Stimulated activated naive CD8-positive, alpha-beta T cell treated with anti-CD3 and anti-CD28 coated beads, Interleukin-15, amount 100 ng/mL, for 72 hours (primary cell): ENCODE measurements at regions not wholly inside any gene's neighbourhood (a gene's known extent, or its start where the extent isn't known, plus 50 kb on each side); places are given as distances from the start of the nearest gene placed in this dataset.

Source experiments
- ATAC-seq: fragments of 150-1000 bp; cut with Tn5 transposase; 2 replicates; pipeline ENCODE4 v1.10.0; 2021; ENCODE audit warnings: mild to moderate bottlenecking, moderate library complexity
- DNase-seq, 2 donors: peaks; one replicate each; pipeline ENCODE4 v3.0.0; 2021 to 2022
- H3K27ac Mint-ChIP-seq, 2 donors: one replicate each; pipeline ENCODE4 v1.8.0; 2022; ENCODE audit warnings: mild to moderate bottlenecking in 2 of 2, mixed read lengths in 2 of 2, moderate library complexity in 2 of 2
- H3K27me3 Mint-ChIP-seq: one replicate; pipeline ENCODE4 v1.8.0; 2022; ENCODE audit warnings: mixed read lengths
- H3K4me1 Mint-ChIP-seq: one replicate; pipeline ENCODE4 v1.8.0; 2022; ENCODE audit warnings: mild to moderate bottlenecking, mixed read lengths
- H3K4me3 Mint-ChIP-seq, 2 donors: one replicate each; pipeline ENCODE4 v1.8.0; 2022; ENCODE audit warnings: mild to moderate bottlenecking in 2 of 2, mixed read lengths in 2 of 2, moderate library complexity in 1 of 2
- H3K9me3 Mint-ChIP-seq, 2 donors: one replicate each; pipeline ENCODE4 v1.8.0; 2022; ENCODE audit warnings: mixed read lengths in 2 of 2

DNA sequence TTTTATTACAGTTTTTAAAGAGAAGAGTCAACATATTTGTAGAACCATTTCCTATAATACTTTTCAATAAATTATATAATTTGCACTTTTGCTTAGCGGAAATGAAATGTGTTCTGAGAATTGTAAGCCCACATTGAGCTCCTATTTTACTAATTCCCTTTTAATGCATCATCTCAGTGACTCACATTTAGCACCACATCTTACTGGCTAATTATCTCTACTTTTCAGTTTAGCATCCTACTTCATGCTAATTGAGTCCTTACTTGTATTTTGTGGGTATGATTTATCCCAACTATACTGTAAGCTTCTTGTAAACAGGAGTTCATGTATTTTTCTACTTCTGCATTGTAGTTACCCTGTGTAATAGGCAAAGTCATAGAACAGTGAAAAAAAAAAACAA, 67.5 kb downstream of the TMX1 start:
- DNase-seq (no peak), ATAC-seq (no peak)
- no peaks in the 10 kb centered on the region for H3K9me3 Mint-ChIP-seq
- peaks cover 11% of the 10 kb centered on the region for H3K4me1 Mint-ChIP-seq
- peaks cover 16% of the 10 kb centered on the region for H3K27me3 Mint-ChIP-seq
- no peak overlapping the region for H3K4me3 Mint-ChIP-seq
- no peak overlapping the region for H3K27ac Mint-ChIP-seq

DNA sequence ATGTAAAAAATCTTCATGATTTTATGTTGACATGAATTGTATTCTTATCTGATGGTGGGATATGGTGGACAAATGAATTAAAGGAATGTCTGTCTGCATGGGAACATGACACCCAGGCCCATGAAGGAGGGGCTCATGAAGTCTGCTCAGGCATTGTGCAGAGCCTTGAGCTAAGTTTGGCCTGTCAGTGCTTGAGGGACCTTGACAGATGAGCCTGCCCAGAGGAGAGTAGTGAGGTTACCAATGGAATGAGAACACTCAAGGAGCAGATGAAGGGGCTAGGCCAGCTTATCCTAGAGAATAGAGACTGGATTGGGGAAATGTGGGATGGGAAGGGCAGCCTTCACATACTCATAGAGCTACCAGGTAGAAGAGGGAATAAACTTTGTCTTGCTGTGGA, 68.8 kb downstream of the TMX1 start:
- no peak overlapping the region for H3K27ac Mint-ChIP-seq
- H3K9me3 Mint-ChIP-seq: no peaks in the 10 kb centered on the region
- peaks cover 11% of the 10 kb centered on the region for H3K4me1 Mint-ChIP-seq
- no peak overlapping the region for H3K4me3 Mint-ChIP-seq
- H3K27me3 Mint-ChIP-seq: peaks cover 16% of the 10 kb centered on the region
- DNase-seq: no peak
- ATAC-seq: no peak

DNA sequence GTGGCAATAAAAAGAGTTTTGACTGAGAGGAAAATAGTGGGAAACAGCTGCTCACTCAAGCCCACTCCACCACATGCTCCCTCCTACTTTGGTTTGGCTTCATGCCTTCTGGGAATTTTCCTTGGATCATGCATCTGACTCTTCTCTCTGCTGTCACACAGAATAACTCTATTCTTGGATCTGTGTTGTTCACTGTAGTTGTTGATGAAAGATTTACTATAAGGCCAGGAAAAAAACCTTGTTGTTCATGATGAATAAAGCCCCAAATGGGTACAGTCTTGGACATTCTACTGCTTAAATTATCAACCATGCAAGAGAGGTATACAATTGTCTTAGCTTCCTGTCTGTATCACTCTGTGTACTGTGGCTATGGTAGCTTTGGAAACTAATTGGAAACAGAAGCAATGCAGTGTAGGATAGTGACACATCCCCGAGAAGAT, 70.5 kb downstream of the TMX1 start:
- DNase-seq (no peak), ATAC-seq (no peak)
- no peaks in the 10 kb centered on the region for H3K4me1 Mint-ChIP-seq
- no peak overlapping the region for H3K4me3 Mint-ChIP-seq
- H3K27me3 Mint-ChIP-seq: peaks cover 16% of the 10 kb centered on the region
- no peaks in the 10 kb centered on the region for H3K9me3 Mint-ChIP-seq
- H3K27ac Mint-ChIP-seq: no peak overlapping the region

DNA sequence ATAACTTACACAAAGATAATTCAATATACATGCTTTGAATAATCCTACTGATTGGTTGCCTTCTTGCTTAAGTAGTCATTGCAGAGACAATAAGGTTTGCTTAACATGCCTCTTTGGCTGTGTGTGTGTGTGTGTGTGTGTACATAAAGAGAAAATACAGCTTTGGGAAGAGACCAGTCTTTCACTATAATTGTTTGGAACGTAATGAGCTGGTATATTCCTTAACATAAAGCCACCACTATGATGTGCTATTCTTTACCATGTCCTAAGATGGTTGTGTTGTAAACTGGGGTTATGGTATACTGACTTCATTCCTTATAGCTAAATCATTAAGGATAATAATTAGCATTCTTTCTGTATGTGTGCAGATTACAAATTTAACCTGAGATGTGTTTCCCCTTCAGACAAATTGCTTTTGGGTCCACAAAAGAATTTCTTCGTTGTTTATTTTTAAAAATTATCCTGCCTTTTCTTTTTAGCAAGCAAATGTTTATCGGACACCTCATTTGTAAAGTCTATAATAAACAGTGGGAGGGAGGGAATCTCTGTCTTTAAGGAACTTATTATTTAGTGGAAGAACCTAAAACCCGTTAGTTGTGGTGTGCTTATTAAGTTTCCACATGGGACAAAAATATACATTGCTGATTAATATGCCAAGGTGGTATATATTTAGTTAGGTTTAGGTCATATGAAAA, 74.4 kb downstream of the TMX1 start:
- DNase-seq (no peak), ATAC-seq (no peak)
- H3K4me3 Mint-ChIP-seq: no peak overlapping the region
- H3K27me3 Mint-ChIP-seq: peaks cover 16% of the 10 kb centered on the region
- no peaks in the 10 kb centered on the region for H3K9me3 Mint-ChIP-seq
- H3K4me1 Mint-ChIP-seq: no peaks in the 10 kb centered on the region
- no peak overlapping the region for H3K27ac Mint-ChIP-seq

DNA sequence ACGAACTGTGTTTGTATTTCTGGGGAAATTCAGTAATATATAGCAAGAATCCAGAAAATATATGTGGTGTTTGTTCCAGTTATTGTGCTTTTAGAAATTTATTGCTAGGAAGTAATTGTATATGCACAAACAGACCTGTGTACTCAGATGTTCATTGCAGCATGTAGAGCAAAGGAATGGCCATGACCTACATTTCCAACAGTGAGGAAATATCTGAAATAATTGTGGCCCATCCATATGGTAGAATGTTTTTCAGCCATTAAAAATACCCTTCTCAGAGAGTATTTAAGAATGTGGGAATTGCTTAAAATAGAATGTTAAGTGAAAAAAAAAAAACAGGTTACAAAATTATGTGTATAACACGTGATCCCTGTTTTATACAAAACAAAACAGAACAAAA, 77.3 kb downstream of the TMX1 start:
- Mint-ChIP-seq H3K4me3 (no peak overlapping the region), H3K9me3 (no peaks in the 10 kb centered on the region), H3K4me1 (no peaks in the 10 kb centered on the region), H3K27ac (no peak overlapping the region), H3K27me3 (no peaks in the 10 kb centered on the region)
- no peak for DNase-seq
- no peak for ATAC-seq

DNA sequence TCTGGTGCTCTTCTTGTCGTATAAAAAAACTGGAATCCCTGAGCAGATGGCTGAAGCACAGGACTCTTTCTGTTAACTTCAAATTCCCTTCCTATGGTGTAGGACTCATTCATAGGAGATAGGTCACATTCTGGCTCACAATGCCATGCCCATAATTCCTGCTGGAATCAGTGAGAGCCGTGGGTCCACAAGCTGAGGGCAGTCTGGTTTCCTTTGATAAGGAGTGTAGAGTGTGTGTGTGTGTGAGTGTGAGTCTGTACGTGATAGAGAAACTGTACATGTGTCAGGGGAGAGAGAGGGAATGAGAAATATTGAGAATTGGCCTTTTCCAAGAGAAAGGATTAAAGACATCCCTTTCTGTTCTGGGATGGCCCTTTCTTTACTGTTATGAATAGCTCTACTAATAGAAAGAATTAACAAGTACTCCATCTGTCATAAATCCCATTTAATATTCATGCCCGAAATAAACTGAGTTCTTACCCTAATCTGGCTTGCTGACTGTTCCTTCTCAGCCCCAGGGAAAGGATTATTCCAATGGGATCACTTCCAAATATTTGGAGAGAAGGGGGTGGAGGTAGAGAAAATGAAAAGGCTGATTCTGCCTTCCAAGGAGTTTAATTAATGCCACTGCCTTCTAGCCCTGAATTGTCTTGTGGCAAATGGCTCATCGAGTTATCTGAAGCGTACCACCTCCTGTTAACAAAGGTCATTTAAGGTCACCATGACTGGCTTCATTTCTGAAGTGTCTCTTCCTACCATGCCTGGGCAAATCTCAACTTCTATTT, 79.0 kb downstream of the TMX1 start:
- Mint-ChIP-seq H3K4me3 (no peak overlapping the region), H3K27ac (no peak overlapping the region), H3K27me3 (no peaks in the 10 kb centered on the region), H3K4me1 (no peaks in the 10 kb centered on the region), H3K9me3 (no peaks in the 10 kb centered on the region)
- DNase-seq (no peak), ATAC-seq (no peak)

DNA sequence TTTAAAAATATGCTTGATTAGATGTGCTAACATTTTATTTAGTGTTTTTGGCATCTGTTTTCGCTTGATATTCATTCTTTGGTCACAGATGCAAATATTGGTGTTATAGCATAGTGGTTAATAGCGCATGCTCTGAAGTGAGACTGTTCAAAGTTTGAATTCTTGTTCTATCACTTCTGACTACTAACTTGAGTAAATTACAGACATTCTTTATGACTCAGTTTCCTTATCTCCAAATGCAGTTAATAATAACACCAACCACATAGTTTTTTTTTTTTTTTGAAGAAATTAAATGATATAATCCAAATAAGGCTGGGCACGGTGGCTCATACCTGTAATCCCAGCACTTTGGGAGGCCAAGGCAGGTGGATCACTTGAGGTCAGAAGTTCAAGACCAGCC, 81.0 kb downstream of the TMX1 start:
- ATAC-seq (no peak), DNase-seq (no peak)
- no peaks in the 10 kb centered on the region for H3K4me1 Mint-ChIP-seq
- no peaks in the 10 kb centered on the region for H3K9me3 Mint-ChIP-seq
- no peak overlapping the region for H3K27ac Mint-ChIP-seq
- H3K27me3 Mint-ChIP-seq: peaks cover 10% of the 10 kb centered on the region
- H3K4me3 Mint-ChIP-seq: no peak overlapping the region

DNA sequence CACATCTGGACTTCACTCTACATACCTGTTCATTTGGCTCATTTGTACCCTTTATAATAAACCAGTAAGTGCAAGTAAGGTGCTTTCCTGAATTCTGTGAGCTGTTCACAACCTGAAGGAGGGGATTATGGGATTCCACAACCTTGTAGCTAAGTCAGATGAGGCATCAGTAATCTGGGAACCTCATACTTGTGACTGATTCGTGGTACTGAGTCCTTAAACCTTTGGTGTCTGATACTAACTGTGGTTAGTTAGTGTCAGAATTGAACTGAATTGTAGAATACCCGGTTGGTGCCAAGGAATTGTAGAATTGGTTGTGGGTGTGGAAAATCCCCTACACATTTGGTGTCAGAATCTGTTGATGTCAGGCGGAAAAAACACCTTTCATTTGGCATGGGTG, 83.4 kb downstream of the TMX1 start:
- no peak overlapping the region for H3K27ac Mint-ChIP-seq
- no peak overlapping the region for H3K4me3 Mint-ChIP-seq
- H3K9me3 Mint-ChIP-seq: no peaks in the 10 kb centered on the region
- DNase-seq (peak in 1 of 2 donors; percentile 26), ATAC-seq (peak; percentile 87)
- H3K27me3 Mint-ChIP-seq: peaks cover 16% of the 10 kb centered on the region
- H3K4me1 Mint-ChIP-seq: peaks cover 7% of the 10 kb centered on the region

DNA sequence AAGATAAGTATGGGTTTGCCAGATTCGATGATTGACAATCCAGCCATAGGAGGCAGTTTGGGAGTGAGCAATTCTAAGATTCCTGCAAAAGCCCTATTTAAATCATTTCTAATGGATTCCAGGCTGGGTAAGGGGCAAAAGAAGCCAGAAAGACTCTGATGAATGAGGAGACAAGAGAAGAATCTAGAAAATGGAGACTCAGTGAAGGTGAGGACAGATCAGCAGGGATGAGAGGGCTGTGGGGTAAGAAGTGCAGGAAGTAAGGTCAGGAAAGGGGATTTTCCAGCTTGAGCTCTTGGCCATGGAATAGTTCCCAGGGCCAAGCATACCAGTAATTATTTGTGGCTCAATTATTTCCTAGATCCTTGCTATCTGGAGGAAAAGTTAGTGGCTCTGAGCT, 87.3 kb downstream of the TMX1 start:
- H3K4me3 Mint-ChIP-seq: no peak overlapping the region
- peaks cover 23% of the 10 kb centered on the region for H3K27me3 Mint-ChIP-seq
- H3K9me3 Mint-ChIP-seq: no peaks in the 10 kb centered on the region
- H3K4me1 Mint-ChIP-seq: peaks cover 16% of the 10 kb centered on the region
- ATAC-seq (no peak), DNase-seq (no peak)
- H3K27ac Mint-ChIP-seq: no peak overlapping the region

DNA sequence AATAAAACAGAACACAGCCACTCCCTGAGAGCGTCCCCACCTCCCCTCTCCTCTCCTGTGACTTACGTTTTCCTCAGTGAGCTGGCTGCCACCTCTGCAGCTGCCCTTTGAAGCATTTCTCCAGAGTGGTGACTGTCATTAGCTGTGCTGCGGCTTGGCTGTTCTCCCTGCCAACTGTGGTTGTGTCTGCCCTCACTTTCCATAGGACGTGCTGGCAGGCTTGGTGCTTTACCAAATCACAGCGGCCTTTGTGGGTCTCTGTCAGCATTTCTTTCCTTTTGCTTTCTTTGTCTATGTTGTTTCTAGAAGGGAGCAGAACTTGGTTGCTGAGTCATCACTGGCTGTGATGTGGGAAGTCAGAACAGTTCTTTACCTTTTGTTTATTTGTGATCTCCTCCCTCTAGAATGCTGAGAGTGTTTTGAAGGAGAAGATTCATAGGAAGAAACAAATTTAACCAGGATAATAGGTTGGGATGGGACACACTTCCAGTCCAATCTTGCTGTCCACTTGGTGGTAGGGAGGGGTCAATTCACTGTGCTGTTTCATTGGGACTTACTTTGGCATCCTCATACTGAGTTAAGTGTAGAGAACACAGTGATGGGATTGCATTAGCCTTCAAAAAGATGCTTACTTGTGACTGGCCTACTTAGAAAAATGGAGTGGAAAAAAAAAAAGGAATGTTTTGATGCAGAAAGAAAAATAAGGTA, 88.2 kb downstream of the TMX1 start:
- no peaks in the 10 kb centered on the region for H3K9me3 Mint-ChIP-seq
- H3K4me1 Mint-ChIP-seq: peaks cover 16% of the 10 kb centered on the region
- no peak overlapping the region for H3K4me3 Mint-ChIP-seq
- peaks cover 23% of the 10 kb centered on the region for H3K27me3 Mint-ChIP-seq
- ATAC-seq (peak; percentile 73), DNase-seq (peak in 1 of 2 donors; percentile 42)
- H3K27ac Mint-ChIP-seq: peak overlapping the region; percentile 15 to 45

DNA sequence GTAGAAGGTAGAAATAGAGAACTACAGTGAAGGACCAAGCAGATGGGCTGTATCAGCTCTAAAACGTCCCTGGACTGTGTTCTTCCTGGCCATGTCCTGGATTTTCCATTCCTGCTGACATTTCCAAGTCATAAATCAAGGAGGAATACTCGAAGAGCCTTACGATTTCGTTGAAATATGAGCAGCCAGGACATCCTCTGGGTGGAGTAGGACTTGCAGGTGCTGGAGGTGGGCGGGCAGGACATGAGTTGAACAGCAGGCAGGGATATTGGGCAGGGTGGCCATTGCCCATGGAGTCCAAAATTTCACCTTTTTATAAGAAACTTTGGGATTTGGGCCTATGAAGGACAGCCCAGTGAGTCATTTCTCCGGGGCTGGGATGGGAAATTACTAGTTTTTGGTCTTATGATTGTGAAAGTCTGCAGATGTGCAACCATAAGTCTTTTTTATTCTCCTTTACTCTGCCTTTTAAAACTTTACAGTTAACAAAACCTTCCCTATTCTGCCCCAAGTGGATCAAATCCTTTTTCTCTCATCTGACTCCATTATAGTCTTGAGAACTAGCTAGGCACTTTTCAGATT, 88.8 kb downstream of the TMX1 start:
- H3K4me3 Mint-ChIP-seq: no peak overlapping the region
- no peaks in the 10 kb centered on the region for H3K9me3 Mint-ChIP-seq
- DNase-seq: no peak
- peak overlapping the region in 1 of 2 donors; percentile 15 for H3K27ac Mint-ChIP-seq
- H3K27me3 Mint-ChIP-seq: peaks cover 23% of the 10 kb centered on the region
- peaks cover 16% of the 10 kb centered on the region for H3K4me1 Mint-ChIP-seq
- no peak for ATAC-seq

DNA sequence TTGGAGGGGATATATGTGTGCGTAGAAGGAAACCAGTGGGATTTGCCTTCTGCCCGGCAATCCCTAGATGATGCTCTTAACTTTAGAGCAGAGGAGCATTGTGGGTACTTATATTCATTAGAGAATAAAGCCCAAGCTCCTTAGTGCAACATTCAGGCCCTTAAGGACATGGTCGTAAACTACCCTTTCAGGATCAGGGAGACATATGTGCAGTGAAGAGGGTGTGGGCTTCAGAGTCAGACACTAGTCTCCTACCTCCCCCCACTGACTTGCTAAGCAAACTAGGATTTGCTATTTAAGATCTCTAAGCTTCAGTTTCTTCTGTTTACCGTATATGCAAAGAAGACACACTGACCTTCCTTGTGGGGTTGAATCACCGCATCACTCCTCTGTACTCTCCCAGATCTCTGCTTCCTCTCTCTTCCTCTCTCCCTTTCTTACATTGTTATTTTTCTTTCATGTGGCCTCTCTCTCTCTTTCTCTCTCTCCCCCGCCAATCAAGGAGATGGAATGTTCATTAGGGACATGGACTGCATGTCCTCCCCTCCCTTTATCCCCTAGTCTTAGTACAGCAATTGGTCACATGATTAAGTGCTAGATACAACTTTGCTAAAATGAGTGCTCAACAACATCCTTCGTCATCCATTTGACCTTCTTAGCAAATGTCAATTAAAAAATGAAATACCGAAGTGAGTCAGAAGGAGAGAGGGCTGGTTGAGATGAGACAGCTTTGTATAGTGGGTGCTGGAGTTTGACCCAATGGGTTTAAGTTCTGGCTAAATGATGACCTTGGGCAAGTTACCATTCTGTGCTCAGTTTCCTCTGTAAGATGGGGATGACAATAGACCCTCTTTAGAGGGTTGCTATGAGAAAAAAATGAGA, 91.7 kb downstream of the TMX1 start:
- peak overlapping the region in 1 of 2 donors; percentile 3 for H3K4me3 Mint-ChIP-seq
- no peaks in the 10 kb centered on the region for H3K9me3 Mint-ChIP-seq
- peaks cover 16% of the 10 kb centered on the region for H3K4me1 Mint-ChIP-seq
- DNase-seq (no peak), ATAC-seq (no peak)
- H3K27ac Mint-ChIP-seq: no peak overlapping the region
- H3K27me3 Mint-ChIP-seq: peaks cover 13% of the 10 kb centered on the region

DNA sequence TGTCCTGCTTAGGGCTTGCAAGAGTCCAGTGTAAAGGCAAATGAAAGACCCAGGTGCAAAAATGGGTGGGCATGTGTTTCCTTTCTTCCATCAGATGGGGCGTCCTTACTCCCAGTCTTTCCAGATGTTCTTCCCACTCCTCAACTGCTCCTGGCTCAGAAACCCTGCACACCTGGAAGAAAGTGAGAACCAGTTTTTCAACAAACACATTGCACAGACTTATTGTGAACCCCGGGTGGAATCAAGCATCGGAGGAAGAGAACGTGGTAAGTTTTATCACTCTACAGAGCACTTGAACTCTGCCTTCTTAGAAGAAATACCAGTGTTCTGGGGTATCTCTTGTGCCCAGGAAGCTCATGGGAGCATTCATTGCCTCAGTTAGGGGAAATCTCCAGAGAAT, 93.3 kb downstream of the TMX1 start:
- ATAC-seq (no peak), DNase-seq (no peak)
- H3K27ac Mint-ChIP-seq: no peak overlapping the region
- H3K4me3 Mint-ChIP-seq: no peak overlapping the region
- peaks cover 8% of the 10 kb centered on the region for H3K27me3 Mint-ChIP-seq
- H3K4me1 Mint-ChIP-seq: peaks cover 10% of the 10 kb centered on the region
- no peaks in the 10 kb centered on the region for H3K9me3 Mint-ChIP-seq

DNA sequence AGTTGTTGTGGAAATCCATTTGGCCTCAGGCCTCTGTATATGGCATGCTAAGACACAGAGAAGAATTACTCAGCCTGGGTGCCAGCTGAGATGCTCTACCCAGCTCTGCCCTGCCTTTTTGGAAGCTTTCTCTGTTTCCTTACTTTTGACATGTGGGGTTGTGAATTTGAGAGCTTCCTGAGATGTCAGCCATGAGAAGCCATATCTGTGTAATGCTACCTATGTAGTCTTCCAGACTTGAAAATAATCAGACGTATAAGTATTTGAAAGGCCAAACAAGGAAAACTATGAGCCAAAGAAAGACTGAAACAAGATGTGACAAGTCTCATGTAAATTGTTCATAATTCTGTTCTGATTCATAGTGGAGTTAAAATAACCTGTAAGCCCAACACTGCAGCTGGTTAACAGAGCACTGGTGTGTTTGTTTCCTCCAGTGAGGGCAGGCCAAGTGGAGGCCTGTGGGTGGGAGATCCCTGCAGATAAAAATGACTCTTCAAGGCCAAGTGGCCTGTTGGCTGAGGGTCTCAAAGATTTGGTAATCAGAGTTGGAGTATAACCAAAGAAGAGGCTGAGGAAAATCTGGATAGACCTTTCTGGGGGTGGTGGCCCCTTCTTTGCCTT, 94.0 kb downstream of the TMX1 start:
- DNase-seq: no peak
- H3K9me3 Mint-ChIP-seq: no peaks in the 10 kb centered on the region

More for the DNA sequence above, 94.0 kb downstream of the TMX1 start:
- Mint-ChIP-seq H3K4me1 (peaks cover 5% of the 10 kb centered on the region), H3K27ac (no peak overlapping the region), H3K27me3 (peaks cover 1% of the 10 kb centered on the region), H3K4me3 (no peak overlapping the region)
- no peak for ATAC-seq
